Stimulated activated CD8-positive, alpha-beta memory T cell treated with anti-CD3 and anti-CD28 coated beads, Interleukin-12 subunit alpha, Interleukin-12 subunit beta, amount 100 ng/mL, for 24 hours (primary cell): ENCODE measurements at regions not wholly inside any gene's neighbourhood (a gene's known extent, or its start where the extent isn't known, plus 50 kb on each side); places are given as distances from the start of the nearest gene placed in this dataset.
"Not testable (repeated sequence)": the region's sequence is repeated elsewhere in the genome, so short reads cannot be mapped to it uniquely, and the experiment has no call there.

Experiments
- DNase-seq: peaks from one replicate; pipeline ENCODE4 v3.0.0-alpha.2; 2020; ENCODE audit errors: extremely low read depth

DNA sequence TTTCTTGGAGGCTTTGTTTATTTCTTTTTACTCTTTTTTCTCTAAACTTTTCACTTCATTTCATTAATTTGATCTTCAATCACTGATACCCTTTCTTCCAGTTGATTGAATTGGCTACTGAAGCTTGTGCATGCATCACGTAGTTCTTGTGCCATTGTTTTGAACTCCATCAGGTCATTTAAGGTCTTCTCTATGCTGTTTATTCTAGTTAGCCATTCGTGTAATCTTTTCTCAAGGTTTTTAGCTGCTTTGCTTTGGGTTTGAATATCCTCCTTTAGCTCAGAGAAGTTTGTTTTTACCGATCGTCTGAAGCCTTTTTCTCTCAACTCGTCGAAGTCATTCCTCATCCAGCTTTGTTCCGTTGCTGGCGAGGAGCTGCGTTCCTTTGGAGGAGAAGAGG lies 189.9 kb downstream of the TTC6 start:
- not testable (repeated sequence) for DNase-seq

DNA sequence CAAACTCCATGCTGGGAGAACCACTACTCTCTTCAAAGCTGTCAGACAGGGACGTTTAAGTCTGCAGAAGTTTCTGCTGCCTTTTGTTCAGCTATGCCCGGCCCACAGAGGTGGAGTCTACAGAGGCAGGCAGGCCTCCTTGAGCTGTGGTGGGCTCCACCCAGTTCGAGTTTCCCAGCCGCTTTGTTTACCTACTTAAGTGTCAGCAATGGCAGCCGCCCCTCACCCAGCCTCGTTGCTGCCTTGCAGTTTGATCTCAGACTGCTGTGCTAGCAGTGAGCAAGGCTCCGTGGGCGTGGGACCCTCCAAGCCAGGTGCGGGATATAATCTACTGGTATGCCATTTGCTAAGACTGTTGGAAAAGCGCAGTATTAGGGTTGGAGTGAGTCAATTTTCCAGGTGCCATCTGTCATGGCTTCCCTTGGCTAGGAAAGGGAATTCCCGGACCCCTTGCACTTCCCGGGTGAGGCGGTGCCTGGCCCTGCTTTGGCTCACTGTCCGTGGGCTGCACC lies 190.7 kb downstream of the TTC6 start:
- not testable (repeated sequence) for DNase-seq

DNA sequence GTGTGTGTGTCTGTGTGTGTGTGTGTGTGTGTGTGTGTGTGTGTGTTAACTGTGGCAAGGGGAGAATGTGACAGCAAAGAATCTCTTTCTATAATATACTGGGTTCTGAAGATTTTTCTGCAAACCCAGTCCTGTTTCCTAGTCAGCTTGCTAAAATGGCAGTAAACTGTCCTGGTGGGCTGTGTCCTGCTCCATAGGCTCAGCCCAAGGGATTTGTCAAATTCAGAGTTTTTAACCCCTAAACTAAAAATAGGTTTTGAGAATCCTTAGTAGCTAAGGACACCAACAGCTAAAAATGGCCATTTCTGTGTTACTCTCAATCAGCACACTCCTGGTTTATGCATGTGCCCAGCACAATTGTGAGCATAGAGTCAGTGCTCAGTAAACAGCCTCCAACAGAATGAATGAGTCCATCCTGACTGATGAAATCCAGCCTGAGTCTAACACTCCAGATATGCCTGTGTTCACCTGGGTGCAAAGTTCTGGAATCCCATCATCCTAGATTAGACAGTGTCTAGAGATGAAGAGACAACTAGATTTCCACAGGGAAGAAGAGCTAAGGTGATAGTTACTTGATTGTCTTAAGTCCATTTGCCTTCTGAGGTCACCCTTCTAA lies 192.6 kb downstream of the TTC6 start:
- DNase-seq = no peak

DNA sequence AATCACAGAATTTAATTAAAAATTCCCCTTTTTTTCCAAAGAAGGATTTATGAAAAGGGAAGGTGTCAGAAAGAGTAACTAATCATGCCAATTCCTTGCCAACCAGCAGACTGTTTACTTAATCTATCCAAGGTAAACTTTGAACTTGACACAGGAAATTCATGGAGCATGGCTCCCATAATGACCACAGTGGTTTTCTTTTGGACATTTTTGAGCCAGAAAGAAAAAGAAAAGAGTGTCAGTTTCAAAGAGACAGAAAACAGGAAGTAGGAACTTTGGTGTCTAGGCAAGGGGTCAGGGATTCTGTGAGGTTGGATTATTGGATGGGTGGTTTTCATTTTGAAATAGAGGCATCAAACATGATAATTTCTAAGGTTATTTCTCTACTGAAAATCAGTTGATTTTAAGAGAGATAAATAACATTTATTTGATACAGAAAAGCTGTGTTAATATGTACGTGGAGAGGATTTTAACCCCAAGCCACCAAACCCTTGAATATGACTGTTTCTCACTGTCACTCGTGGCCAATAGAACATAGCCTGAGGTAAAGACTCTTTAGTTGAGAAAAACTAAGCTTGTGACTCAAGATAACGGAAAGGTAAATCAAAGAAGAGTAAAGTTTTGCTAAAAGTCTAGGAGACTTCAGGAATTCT lies 196.1 kb downstream of the TTC6 start:
- DNase-seq = no peak

DNA sequence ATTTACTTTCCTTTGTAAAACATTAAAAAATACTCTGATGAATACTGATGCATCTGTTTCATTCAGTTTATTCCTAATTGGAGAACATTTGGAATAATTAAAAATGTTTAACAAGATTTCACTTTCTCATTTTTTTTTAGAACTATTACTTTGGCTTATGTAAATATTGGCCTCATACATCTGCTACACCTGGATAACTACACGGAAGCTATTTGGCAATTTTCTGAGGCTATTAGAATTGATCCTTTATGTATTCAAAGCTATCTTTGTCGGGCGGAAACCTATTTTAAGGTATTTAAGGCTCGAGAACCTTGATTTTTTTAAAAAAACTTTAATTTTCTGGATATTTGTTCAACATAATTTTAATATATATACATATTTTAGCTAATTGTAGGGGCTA lies 196.7 kb downstream of the TTC6 start:
- no peak for DNase-seq

DNA sequence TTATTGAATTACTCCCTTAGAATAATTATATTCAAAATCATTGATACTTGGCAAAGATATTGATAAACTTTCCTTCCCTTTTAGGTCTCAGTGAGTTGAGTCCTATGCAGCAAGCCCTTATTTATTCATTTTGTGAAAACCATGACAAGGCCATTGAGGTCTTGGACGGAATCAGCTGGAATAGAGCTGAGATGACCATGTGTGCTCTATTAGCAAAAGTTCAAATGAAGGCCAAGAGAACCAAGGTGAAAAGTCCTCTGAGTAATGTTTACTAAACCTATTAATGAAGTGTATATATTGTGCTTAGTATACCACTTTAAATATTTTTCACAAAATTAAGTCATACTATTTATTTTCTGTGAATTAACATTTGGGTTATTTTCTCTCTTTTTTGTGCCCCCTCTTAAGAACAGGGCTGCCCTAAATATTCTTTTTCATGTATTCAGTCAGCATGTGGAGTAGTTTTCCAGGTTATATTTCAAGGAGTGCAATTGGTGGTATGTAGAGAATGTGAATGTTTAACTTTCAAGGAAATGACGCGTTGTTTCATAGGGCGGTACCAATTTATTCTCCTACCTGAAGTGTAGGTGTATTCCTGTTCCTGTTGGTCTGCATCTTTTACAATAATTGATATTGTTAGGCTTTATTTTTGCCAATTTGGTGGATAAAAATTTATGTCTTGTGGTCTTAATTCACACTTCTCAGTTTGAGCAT lies 201.4 kb downstream of the TTC6 start:
- no peak for DNase-seq

DNA sequence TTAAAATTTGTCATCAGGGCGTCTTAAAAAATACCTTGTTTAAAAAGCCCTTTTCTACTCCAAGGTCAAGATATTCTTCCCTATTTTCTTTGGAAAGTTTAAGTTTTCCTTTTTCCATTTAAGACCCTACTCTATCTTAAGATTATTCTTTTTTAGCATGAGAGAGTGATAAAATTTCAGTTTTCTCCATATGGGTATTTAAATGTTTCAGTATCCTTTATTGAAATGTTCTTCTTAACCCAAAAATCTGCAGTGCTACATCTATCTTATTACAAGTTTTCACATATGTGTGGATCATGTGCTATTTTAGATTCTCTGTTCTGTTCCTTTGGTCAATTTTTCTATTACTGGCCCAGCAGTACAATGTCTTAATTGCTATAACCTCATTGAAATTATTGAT lies 202.2 kb downstream of the TTC6 start:
- DNase-seq = no peak

DNA sequence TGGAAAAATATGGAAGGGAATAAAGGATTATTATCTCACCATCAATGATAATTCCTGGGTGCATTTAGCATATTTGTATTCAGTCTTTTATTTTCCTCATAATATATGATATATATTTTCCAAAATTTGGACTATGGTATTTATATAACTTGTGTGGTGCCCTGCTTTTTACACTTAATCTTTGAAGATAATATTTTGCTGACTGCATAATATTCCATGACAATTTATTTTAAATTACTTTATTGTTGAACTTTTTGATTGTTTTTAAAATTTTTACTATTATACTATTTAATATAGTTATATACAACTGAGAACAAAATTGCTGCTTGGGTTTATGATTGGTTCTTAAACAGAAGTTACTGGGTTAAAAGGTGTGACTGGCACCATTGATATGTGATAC lies 212.3 kb downstream of the TTC6 start:
- DNase-seq = no peak

DNA sequence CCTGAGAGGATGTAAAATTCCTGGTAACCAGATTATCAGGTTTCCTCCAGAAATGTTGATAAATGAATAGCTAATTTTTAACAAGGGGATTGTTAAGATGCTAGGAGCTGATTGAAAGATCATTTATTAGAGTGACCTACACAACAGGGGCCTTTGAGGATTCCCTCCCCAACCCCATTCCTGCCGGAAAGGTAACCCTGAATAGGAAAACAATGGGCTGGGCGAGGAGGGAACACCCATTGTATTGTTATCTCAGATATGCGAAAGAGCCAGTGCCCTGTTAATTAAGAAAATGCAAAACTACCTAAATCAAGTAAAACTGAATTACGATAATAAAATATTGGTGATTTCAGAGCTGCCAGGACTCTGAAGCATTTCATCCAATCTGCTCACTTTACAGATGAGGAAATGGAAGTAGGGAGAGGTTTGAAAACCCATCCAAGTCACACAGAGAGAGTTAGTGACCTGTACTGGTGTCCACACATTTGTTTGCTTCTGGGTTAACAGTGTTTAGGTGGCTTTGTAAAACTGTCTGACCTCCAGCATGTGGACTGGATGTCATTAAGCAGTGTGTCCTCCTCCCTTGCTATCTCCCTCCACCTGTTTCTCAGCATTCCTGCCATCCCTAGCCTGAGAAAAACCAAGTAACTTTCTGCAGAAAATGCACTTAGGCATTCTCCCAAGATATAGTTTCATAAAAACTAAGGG lies 214.8 kb downstream of the TTC6 start:
- DNase-seq = no peak

DNA sequence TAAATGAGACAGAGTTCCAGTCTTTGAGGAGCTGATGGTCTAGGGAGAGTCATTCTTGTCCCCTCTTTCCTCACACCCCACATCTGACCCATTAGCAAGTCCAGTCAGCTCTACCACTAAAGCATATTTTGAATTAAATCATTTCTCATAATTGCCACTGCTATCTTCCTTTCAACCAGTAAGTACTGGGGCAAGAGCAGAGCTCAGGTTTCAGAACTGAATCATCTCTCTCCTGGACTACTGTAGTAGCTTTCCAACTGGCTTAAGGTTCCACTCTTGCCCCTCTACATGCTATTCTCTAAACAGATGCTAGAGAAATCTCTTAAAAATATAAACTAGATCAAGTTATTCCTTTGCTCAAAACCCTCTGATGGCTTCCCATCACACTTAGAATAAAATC lies 218.3 kb downstream of the TTC6 start:
- no peak for DNase-seq

DNA sequence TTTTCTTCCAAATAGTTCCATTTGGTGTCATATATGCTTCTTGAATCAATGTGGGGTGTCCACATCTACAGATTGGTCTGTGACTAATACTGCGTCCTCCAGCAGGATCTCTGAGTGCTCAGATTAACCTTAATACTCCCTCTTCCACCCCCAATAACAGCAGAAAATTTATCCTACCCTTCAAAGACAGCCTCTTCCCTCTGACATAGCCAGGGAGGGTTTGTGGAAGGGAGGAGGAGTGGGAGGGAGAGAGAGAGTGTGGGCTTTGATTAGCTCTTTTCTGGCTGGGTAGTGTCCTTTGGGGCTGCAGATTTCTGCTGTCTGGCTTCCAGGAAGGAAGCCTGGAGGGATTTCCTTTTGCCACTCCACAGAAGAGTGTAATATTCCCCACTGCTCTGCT lies 220.7 kb downstream of the TTC6 start:
- DNase-seq = no peak

DNA sequence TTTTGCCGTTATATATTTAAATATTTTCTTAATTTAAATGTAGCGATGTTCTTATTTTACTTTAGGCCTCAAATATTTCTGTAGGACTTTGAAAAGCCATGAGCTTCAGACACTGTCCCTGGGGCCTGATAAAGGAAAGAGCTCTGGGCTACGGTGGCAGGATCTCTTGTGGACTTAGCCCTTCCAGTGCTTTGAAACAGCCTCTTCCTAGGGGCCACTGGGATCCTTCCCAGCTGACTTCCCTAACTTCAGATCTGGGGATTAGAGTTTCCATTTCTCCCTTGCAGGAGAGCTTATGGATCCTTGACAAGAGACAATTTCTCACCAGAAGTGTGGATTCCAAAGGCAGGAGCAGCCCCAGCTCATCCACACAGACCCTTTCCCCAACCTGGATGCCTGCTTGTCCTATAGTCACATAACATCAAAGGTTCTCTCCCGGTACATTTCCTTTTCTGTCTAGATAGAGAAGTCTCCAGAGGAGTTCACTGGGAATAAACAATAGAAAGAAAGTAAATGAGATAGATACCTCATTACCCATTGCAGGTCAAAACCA lies 221.4 kb downstream of the TTC6 start:
- no peak for DNase-seq

DNA sequence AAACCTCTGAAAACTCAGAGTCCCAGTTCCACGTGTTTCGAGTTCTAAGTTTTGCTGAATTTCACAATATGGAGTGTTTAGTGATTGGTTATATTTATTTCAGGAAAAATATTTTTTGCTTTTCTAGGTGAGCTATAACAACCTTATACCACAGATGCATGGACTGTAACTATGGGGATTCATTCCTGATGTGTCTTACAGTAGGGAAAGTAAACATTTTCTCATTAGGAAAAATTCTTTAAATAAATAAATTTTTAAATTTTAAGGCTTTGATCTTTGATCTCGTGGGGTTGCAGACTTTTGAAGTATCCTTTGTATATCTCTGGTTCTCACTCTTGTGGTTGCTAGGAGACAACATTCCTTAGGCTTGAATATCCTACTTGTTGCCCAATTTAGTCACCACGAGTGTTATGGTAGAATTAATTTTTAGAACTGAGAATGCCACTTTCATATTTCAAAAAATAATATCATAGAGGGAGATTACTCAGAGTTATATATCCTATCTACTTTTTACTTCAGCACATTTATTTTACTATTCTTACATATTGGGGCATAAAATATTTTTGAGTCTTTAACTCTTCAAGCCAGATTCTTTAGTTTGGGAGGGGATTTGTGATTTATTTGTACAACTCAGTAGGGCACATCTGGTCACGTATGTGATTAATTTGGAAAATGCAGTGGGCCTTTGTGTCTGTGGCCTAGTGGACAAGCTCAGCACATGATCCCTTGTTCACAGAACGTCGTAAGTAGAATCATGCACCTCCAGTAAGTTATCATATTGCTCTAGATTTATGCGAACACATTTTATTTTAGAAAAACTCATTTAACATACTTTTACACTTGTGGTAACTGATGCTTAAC lies 224.0 kb downstream of the TTC6 start:
- DNase-seq = no peak

DNA sequence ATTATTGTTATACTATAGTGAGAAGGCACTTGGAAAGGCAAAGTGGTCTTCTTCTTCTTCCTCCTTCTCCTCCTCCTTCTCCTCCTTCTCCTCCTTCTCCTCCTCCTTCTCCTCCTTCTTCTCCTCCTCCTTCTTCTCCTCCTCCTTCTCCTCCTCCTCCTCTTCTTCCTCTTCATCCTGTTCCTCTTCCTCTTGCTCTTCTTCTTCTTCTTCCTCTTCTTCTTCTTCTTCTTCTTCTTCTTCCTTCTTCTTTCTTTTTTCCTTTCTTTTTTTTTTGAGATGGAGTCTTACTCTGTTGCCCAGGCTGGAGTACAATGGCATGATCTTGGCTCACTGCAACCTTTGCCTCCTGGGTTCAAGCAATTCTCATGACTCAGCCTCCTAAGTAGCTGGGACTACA lies 225.4 kb downstream of the TTC6 start:
- DNase-seq = not testable (repeated sequence)

DNA sequence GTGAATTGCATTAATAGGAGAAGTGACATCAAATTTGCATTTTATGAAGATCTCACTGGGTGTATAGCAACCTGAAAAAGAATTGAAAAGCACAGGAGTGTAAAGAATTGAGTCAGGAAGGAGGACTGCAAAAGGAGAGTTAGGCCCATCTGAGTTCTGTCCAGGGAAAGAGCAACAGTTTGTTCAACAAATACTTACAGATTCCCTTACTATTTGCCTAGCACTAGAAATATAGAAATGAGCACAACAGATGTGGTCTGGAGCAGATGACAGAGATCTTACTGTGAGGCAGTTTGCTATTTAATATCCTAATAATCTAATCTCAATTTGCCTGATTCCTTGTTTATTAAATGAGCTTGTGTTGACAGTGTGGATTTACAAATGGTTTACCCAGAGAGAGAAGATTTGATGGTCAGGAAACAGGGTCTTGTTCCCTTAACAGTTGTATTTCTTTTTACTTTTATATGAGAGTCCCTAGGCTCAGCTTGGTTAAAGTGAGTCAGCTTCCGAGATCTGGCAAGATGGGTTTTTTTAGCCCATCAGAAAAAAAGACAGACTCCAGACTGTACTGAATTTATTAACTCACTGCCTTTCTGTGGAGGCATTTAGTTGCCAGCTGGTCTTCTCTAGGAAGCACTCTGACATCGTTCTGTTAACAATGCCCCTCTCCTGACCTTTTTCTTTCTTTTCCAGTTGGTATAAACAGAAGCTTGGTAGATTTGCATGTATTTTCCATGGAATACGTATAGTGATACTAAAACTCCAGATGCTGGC lies 229.7 kb downstream of the TTC6 start:
- no peak for DNase-seq

DNA sequence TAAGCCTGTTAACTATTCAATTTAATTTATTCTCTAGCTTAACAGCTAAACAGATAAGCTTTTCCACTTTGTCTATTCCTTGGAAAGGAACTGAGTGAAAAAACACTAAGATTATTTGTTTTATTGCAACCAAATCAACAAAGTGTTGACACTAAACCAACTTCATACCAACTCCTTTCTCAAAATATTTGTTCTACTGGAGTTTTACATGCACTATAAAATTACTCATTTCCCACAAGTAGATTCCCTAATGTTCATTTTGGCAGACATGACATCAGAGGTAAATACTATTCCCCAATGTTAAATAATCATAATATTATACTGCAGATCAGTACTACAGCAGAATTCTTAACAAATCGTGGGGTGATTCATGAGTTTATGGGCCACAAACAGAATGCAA lies 231.4 kb downstream of the TTC6 start:
- DNase-seq = no peak

DNA sequence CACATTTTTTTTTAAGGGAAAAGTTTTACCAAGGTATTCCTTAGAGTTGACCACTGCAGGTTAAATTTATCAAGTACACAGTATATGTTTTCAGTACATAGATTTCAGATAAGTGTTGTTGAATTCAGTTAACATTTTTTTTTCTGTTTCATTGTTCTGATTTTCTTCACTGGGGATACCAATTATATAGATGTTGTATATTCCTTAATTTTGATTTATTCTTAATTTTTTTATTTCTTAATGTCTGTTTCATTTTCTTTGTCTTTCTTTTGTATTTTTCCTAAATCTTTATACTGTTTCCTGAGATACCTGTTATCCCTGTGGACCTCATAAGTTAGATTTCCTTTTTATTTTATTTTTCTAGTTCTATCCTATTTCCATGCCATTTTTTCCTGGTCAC lies 234.8 kb downstream of the TTC6 start:
- no peak for DNase-seq

DNA sequence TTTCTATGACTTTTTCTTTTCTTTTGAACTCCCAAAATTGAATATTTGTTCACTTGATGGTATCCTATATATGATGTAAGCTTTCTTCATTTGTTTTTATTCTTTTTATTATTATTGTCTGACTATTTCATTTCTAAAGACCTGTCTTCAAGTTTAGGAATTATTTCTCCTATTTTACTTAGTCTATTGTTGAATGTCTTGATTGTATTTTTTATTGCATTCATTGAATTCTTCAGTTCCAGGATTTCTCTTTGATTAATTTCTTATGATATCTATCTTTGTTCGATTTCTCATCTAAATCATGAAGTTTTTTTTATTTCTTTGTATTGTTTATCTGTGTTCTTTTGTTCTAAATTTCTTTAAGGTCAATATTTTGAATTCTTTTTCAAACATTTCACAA lies 238.8 kb downstream of the TTC6 start:
- no peak for DNase-seq

DNA sequence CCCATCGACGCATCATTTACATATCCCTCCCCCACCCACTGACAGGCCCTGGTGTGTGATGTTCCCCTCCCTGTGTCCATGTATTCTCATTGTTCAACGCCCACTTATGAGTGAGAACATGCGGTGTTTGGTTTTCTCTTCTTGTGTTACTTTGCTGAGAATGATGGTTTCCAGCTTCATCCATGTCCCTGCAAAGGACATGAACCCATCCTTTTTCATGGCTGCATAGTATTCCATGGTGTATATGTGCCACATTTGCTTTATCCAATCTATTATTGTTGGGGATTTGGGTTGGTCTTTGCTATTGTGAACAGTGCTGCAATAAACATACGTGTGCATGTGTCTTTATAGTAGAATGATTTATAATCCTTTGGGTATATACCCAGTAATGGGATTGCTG lies 243.3 kb downstream of the TTC6 start:
- DNase-seq = not testable (repeated sequence)

DNA sequence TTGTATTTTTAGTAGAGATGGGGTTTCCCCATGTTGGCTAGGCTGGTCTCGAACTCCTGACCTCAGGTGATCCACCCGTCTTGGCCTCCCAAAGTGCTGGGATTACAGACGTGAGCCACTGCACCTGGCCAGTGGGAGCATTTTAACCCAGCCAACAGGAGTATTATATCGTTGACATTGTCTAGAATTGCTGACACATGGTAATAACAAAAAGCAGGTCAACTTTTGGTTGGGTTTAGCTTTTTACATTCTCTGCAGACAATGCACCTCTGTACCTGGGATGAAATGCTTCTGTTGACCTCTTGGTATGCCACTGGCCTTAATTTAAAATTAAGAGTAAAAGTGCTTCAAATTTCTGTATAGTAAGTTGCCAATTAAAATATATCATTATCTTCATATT lies 245.6 kb downstream of the TTC6 start:
- DNase-seq = not testable (repeated sequence)
